GM12878 (cell line): ENCODE measurements at regions not wholly inside any gene's neighbourhood (a gene's known extent, or its start where the extent isn't known, plus 50 kb on each side); places are given as distances from the start of the nearest gene placed in this dataset.

Source experiments
- BCL11A ChIP-seq: IDR thresholded peaks from 2 replicates; pipeline ENCODE4 v1.6.1; 2011; ENCODE audit warnings: low read depth, low read length
- BMI1 ChIP-seq: fragments of 450-650 bp; IDR thresholded peaks from 2 replicates; pipeline ENCODE4 v1.6.1; 2016; ENCODE audit warnings: mild to moderate bottlenecking, moderate library complexity, borderline replicate concordance
- BRCA1 ChIP-seq: IDR thresholded peaks from 2 replicates; pipeline ENCODE4 v1.6.1; 2011; ENCODE audit warnings: low read depth, low read length, improper control_type of control experiment
- CHD1 ChIP-seq: IDR thresholded peaks from 2 replicates; pipeline ENCODE4 v1.6.1; 2012; ENCODE audit warnings: low read depth, low read length, improper control_type of control experiment
- CREB1 ChIP-seq: IDR thresholded peaks from 2 replicates; pipeline ENCODE4 v1.6.1; 2012; ENCODE audit warnings: low read depth, mild to moderate bottlenecking, inconsistent platforms
- CUX1 ChIP-seq: IDR thresholded peaks from 2 replicates; pipeline ENCODE4 v1.6.1; 2012; ENCODE audit warnings: improper control_type of control experiment, low read depth, low read length; ENCODE audit not compliant: insufficient replicate concordance
- HDGF ChIP-seq: fragments of 450-650 bp; IDR thresholded peaks from 2 replicates; pipeline ENCODE4 v1.6.1; 2016; ENCODE audit warnings: antibody characterized with exemption
- JUND ChIP-seq: IDR thresholded peaks from 2 replicates; pipeline ENCODE4 v1.6.1; 2012; ENCODE audit warnings: low read depth, mild to moderate bottlenecking, low read length, improper control_type of control experiment, moderate library complexity
- MEF2A ChIP-seq: IDR thresholded peaks from 2 replicates; pipeline ENCODE4 v1.6.1; 2011; ENCODE audit warnings: low read depth, mild to moderate bottlenecking, low read length, moderate library complexity; ENCODE audit not compliant: insufficient read depth
- MTA3 ChIP-seq: IDR thresholded peaks from 2 replicates; pipeline ENCODE4 v1.6.1; 2012; ENCODE audit warnings: low read length, inconsistent platforms, borderline replicate concordance
- MXI1 ChIP-seq: fragments of 150-350 bp; IDR thresholded peaks from 2 replicates; pipeline ENCODE4 v1.6.1; 2011; ENCODE audit warnings: low read depth, mild to moderate bottlenecking, inconsistent platforms, low read length, improper control_type of control experiment
- NR2C1 ChIP-seq: fragments of 450-650 bp; IDR thresholded peaks from 2 replicates; pipeline ENCODE4 v1.6.1; 2017; ENCODE audit warnings: antibody characterized with exemption, mild to moderate bottlenecking, moderate library complexity
- POLR2A ChIP-seq: IDR thresholded peaks from 2 replicates; pipeline ENCODE4 v1.6.1; 2011; ENCODE audit warnings: low read depth, mild to moderate bottlenecking, low read length
- POLR2AphosphoS5 ChIP-seq: IDR thresholded peaks from 2 replicates; pipeline ENCODE4 v1.6.1; 2011; ENCODE audit warnings: mild to moderate bottlenecking, low read length, inconsistent platforms
- SRF ChIP-seq, 2 experiments: IDR thresholded peaks; 2 replicates each; pipeline ENCODE4 v1.6.1; 2011; ENCODE audit warnings: low read depth in 2 of 2, low read length in 2 of 2, mild to moderate bottlenecking in 1 of 2, moderate library complexity in 1 of 2
- TARDBP ChIP-seq: IDR thresholded peaks from 2 replicates; pipeline ENCODE4 v1.6.1; 2016; ENCODE audit warnings: borderline replicate concordance
- ZNF207 ChIP-seq: fragments of 450-650 bp; IDR thresholded peaks from 2 replicates; pipeline ENCODE4 v1.6.1; 2014; ENCODE audit warnings: antibody characterized with exemption, mild to moderate bottlenecking, borderline replicate concordance
- ZZZ3 ChIP-seq: IDR thresholded peaks from 2 replicates; pipeline ENCODE4 v1.6.1; 2011; ENCODE audit warnings: low read depth; ENCODE audit not compliant: control insufficient read depth, insufficient read length
- TF ChIP-seq, protein P1 (sequence below), 3 experiments: IDR thresholded peaks in 2 of 3; conservative IDR thresholded peaks in 1 of 3; 2 replicates each; pipeline ENCODE4 v1.5.1; 2011; ENCODE audit warnings: low read depth in 3 of 3, low read length in 3 of 3, mild to moderate bottlenecking in 3 of 3, control low read depth in 2 of 3, moderate library complexity in 2 of 3, inconsistent platforms in 1 of 3, mixed read lengths in 1 of 3; ENCODE audit not compliant: control insufficient read depth in 2 of 3, insufficient read depth in 1 of 3; ENCODE audit errors: extremely low read depth in 1 of 3
- TF ChIP-seq, protein P2 (sequence below): fragments of 450-650 bp; IDR thresholded peaks from 2 replicates; pipeline ENCODE4 v1.6.1; 2017; ENCODE audit warnings: mild to moderate bottlenecking
- TF ChIP-seq, protein P3 (sequence below): fragments of 450-650 bp; IDR thresholded peaks from 2 replicates; pipeline ENCODE4 v1.6.1; 2016; ENCODE audit warnings: mild to moderate bottlenecking

GRCh38 chr9:68640421-68641089 lies 64.5 kb upstream of the PIP5K1B start (continued):
- TF ChIP-seq CUX1 (no peak), NR2C1 (no peak), POLR2A (no peak), SRF (IDR thresholded peaks at IDR 0.05; ENCODE audit: low read depth in 2 of 2, low read length in 2 of 2) (no peak), POLR2AphosphoS5 (no peak), BCL11A (no peak), MXI1 (no peak), MEF2A (peak; percentile 83; the same call in 1 of the 2 replicates), ZZZ3 (no peak), CREB1 (peak; percentile 71; the same call in 1 of the 2 replicates), BRCA1 (no peak), BMI1 (no peak), HDGF (no peak), ZNF207 (no peak), MTA3 (no peak), TARDBP (no peak), JUND (no peak), CHD1 (no peak)
- TF ChIP-seq, protein P1, sequence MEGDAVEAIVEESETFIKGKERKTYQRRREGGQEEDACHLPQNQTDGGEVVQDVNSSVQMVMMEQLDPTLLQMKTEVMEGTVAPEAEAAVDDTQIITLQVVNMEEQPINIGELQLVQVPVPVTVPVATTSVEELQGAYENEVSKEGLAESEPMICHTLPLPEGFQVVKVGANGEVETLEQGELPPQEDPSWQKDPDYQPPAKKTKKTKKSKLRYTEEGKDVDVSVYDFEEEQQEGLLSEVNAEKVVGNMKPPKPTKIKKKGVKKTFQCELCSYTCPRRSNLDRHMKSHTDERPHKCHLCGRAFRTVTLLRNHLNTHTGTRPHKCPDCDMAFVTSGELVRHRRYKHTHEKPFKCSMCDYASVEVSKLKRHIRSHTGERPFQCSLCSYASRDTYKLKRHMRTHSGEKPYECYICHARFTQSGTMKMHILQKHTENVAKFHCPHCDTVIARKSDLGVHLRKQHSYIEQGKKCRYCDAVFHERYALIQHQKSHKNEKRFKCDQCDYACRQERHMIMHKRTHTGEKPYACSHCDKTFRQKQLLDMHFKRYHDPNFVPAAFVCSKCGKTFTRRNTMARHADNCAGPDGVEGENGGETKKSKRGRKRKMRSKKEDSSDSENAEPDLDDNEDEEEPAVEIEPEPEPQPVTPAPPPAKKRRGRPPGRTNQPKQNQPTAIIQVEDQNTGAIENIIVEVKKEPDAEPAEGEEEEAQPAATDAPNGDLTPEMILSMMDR (IDR thresholded peaks at IDR 0.05 in 2 of 3, conservative IDR thresholded peaks at IDR 0.05 in 1 of 3; ENCODE audit: control insufficient read depth in 2 of 3, extremely low read depth in 1 of 3, insufficient read depth in 1 of 3, low read depth in 3 of 3, low read length in 3 of 3), result no peak
- TF ChIP-seq, protein P2, sequence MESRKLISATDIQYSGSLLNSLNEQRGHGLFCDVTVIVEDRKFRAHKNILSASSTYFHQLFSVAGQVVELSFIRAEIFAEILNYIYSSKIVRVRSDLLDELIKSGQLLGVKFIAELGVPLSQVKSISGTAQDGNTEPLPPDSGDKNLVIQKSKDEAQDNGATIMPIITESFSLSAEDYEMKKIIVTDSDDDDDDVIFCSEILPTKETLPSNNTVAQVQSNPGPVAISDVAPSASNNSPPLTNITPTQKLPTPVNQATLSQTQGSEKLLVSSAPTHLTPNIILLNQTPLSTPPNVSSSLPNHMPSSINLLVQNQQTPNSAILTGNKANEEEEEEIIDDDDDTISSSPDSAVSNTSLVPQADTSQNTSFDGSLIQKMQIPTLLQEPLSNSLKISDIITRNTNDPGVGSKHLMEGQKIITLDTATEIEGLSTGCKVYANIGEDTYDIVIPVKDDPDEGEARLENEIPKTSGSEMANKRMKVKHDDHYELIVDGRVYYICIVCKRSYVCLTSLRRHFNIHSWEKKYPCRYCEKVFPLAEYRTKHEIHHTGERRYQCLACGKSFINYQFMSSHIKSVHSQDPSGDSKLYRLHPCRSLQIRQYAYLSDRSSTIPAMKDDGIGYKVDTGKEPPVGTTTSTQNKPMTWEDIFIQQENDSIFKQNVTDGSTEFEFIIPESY, result no peak
- TF ChIP-seq, protein P3, sequence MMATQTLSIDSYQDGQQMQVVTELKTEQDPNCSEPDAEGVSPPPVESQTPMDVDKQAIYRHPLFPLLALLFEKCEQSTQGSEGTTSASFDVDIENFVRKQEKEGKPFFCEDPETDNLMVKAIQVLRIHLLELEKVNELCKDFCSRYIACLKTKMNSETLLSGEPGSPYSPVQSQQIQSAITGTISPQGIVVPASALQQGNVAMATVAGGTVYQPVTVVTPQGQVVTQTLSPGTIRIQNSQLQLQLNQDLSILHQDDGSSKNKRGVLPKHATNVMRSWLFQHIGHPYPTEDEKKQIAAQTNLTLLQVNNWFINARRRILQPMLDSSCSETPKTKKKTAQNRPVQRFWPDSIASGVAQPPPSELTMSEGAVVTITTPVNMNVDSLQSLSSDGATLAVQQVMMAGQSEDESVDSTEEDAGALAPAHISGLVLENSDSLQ, result no peak
